Osteoblast (primary cell): ENCODE measurements at regions not wholly inside any gene's neighbourhood (a gene's known extent, or its start where the extent isn't known, plus 50 kb on each side); places are given as distances from the start of the nearest gene placed in this dataset.

Experiments used
- DNase-seq: peaks from one replicate; pipeline ENCODE4 v3.0.0; 2011; ENCODE audit warnings: low spot score, mixed read lengths; ENCODE audit not compliant: insufficient read length; ENCODE audit errors: missing footprints
- H2AFZ ChIP-seq: 2 replicates; pipeline ENCODE4 v1.6.0; 2011; ENCODE audit warnings: mild to moderate bottlenecking, low read length
- H3K27ac ChIP-seq: 2 replicates; pipeline ENCODE4 v1.5.1; 2011; ENCODE audit warnings: mild to moderate bottlenecking, low read depth, low read length, moderate library complexity
- H3K27me3 ChIP-seq: 2 replicates; pipeline ENCODE4 v1.6.0; 2012; ENCODE audit warnings: mild to moderate bottlenecking, control low read depth, inconsistent platforms, low read length, moderate library complexity; ENCODE audit not compliant: insufficient read depth
- H3K36me3 ChIP-seq: 2 replicates; pipeline ENCODE4 v1.5.1; 2011; ENCODE audit warnings: mild to moderate bottlenecking, low read length, control low read depth, moderate library complexity; ENCODE audit not compliant: insufficient read depth
- H3K4me1 ChIP-seq: 2 replicates; pipeline ENCODE4 v1.5.1; 2011; ENCODE audit warnings: mild to moderate bottlenecking, low read length, control low read depth, moderate library complexity; ENCODE audit not compliant: insufficient read depth
- H3K4me2 ChIP-seq: 2 replicates; pipeline ENCODE4 v1.6.0; 2011; ENCODE audit warnings: mild to moderate bottlenecking, low read length; ENCODE audit not compliant: insufficient read depth
- H3K4me3 ChIP-seq: fragments of 200-600 bp; sonication (generic); 3 replicates; pipeline ENCODE4 v1.5.1; 2012; ENCODE audit warnings: mild to moderate bottlenecking, low read length, inconsistent platforms; ENCODE audit not compliant: insufficient read depth
- H3K79me2 ChIP-seq: 2 replicates; pipeline ENCODE4 v1.6.0; 2012; ENCODE audit warnings: mild to moderate bottlenecking, low read length, control low read depth, inconsistent platforms; ENCODE audit not compliant: insufficient read depth
- H3K9me3 ChIP-seq: 2 replicates; pipeline ENCODE4 v1.5.1; 2011; ENCODE audit warnings: low read depth, low read length, control low read depth
- H4K20me1 ChIP-seq: 2 replicates; pipeline ENCODE4 v1.6.0; 2012; ENCODE audit warnings: mild to moderate bottlenecking, low read length, control low read depth; ENCODE audit not compliant: insufficient read depth
- TF ChIP-seq, protein P1 (sequence below): IDR thresholded peaks from 2 replicates; pipeline ENCODE4 v1.5.1; 2011; ENCODE audit warnings: mild to moderate bottlenecking, low read depth, low read length, moderate library complexity; ENCODE audit errors: extremely low read depth

DNA sequence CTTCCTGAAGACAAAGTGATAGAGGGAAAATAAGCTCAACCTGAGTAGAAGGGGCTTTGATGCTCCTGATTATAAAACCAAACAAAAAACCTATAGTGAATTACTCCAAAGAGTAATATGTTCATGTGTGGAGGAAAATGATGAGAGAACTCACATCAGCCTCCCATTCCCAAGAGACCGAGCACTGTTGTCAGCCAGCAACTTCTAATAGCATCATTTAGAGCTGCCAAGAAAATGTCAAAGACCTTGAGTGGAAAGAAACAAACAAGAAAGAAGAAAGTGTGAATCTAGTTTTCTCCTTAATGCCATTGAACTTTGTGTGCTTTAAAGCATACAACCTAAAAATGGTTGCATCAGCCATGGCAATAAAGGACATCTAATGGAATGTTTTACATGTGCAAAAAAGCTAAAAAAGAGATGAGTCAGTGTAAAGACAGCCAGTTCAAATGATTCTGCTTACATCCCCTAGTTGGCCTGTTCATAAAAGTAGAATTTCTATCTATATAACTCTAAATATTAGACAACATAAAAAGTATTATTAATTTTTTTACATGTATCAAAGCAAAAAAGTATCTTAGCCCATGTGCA is 1066.2 kb downstream of the TDRD15 start:
- Histone ChIP-seq H3K9me3 (peaks cover 6% of the 10 kb centered on the region), H3K27me3 (no peaks in the 10 kb centered on the region), H4K20me1 (no peaks in the 10 kb centered on the region), H3K4me1 (no peaks in the 10 kb centered on the region), H3K4me2 (no peak overlapping the region), H3K4me3 (no peak overlapping the region), H3K36me3 (no peaks in the 10 kb centered on the region), H3K27ac (no peak overlapping the region), H3K79me2 (no peaks in the 10 kb centered on the region), H2AFZ (no peak overlapping the region)
- TF ChIP-seq, protein P1, sequence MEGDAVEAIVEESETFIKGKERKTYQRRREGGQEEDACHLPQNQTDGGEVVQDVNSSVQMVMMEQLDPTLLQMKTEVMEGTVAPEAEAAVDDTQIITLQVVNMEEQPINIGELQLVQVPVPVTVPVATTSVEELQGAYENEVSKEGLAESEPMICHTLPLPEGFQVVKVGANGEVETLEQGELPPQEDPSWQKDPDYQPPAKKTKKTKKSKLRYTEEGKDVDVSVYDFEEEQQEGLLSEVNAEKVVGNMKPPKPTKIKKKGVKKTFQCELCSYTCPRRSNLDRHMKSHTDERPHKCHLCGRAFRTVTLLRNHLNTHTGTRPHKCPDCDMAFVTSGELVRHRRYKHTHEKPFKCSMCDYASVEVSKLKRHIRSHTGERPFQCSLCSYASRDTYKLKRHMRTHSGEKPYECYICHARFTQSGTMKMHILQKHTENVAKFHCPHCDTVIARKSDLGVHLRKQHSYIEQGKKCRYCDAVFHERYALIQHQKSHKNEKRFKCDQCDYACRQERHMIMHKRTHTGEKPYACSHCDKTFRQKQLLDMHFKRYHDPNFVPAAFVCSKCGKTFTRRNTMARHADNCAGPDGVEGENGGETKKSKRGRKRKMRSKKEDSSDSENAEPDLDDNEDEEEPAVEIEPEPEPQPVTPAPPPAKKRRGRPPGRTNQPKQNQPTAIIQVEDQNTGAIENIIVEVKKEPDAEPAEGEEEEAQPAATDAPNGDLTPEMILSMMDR: no peak
- no peak for DNase-seq

GRCh38 chr2:22194218-22194617 is 1070.5 kb downstream of the TDRD15 start:
- H3K79me2 ChIP-seq: no peaks in the 10 kb centered on the region
- H3K4me3 ChIP-seq: no peak overlapping the region
- H3K36me3 ChIP-seq: no peaks in the 10 kb centered on the region
- H3K4me2 ChIP-seq: no peak overlapping the region
- peaks cover 6% of the 10 kb centered on the region for H3K9me3 ChIP-seq
- H4K20me1 ChIP-seq: no peaks in the 10 kb centered on the region
- no peaks in the 10 kb centered on the region for H3K4me1 ChIP-seq
- no peaks in the 10 kb centered on the region for H3K27me3 ChIP-seq
- H2AFZ ChIP-seq: no peak overlapping the region
- H3K27ac ChIP-seq: no peak overlapping the region
- no peak for DNase-seq
- TF ChIP-seq, protein P1: no peak

DNA sequence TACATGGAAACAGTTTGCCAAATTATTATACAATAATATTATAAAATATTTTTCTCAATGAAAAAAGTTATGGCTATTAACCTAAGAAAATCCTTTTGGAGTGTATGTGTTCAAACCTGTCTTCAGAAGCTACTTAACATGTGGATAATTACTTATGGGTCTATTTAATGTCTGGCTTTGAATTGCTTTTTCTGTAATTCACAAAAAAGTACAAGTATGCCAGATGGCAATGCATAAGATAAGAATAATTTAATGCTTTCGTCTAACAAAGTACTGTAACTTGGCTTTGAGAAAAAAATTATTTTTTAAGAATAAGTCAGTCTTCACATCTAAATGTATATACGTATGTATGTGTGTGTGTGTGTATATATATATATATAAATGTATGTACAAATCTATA is 1073.0 kb downstream of the TDRD15 start:
- no peak overlapping the region for H3K4me3 ChIP-seq
- H3K79me2 ChIP-seq: no peaks in the 10 kb centered on the region
- no peaks in the 10 kb centered on the region for H3K36me3 ChIP-seq
- no peak overlapping the region for H3K27ac ChIP-seq
- no peak overlapping the region for H3K4me2 ChIP-seq
- H3K4me1 ChIP-seq: no peaks in the 10 kb centered on the region
- TF ChIP-seq, protein P1: no peak
- H3K27me3 ChIP-seq: no peaks in the 10 kb centered on the region
- no peak for DNase-seq
- H3K9me3 ChIP-seq: peaks cover 6% of the 10 kb centered on the region
- H2AFZ ChIP-seq: no peak overlapping the region
- no peaks in the 10 kb centered on the region for H4K20me1 ChIP-seq

DNA sequence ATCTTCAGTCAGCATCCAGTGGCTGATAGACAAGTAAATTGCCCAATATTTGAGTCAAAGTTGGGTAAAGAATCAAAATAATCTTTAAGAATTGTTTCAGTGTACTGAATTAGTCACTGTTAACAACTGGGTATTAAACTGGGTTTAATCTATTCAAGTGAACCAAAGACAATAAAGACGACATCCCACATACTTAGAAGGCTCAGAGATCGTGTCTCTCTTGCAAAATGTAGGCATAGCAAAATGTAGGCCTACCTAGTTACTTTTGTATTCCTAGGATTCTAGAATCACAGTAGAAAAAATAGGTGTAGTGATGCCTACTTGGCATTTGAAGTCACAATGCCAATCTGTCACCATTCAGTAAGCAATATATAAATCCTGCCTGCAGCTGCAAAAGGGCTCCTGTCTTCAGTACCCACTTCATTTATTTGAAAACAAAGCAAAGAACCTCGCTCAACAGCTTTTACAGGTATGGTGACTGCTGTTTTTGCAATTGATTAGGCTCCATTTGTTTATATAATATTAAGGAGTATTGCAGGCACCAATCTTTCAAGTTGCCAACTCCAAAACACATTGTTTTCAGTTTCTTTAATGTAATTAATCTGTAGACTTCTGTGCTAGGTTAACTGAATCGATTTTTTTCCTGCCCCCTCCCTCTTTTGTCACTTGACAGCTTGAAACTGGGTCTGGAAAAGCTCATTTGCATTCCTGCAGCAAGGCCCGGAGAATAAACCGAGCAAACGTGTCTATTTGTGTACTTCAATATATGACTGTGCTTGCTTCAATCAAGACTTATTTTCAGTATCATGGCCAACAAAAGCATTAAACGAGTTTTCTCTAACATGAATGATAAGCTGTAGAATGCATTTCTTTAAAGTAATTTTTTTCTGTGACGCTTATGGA is 1074.9 kb downstream of the TDRD15 start:
- no peaks in the 10 kb centered on the region for H3K27me3 ChIP-seq
- no peak for DNase-seq
- TF ChIP-seq, protein P1: no peak

More for the DNA sequence above, 1074.9 kb downstream of the TDRD15 start:
- Histone ChIP-seq H3K9me3 (peaks cover 5% of the 10 kb centered on the region), H3K79me2 (no peaks in the 10 kb centered on the region), H2AFZ (no peak overlapping the region), H4K20me1 (no peaks in the 10 kb centered on the region), H3K4me1 (no peaks in the 10 kb centered on the region), H3K27ac (no peak overlapping the region), H3K36me3 (no peaks in the 10 kb centered on the region), H3K4me2 (no peak overlapping the region), H3K4me3 (no peak overlapping the region)
